ENCODE measurements at regions not wholly inside any gene's neighbourhood (a gene's known extent, or its start where the extent isn't known, plus 50 kb on each side); places are given as distances from the start of the nearest gene placed in this dataset.

- POLR2A ChIA-PET = no interaction called here
- Histone ChIP-seq H3K27ac (ENCODE audit: insufficient read depth, low read depth, low read length) (no peak overlapping the region), H4K20me1 (replicated peaks; ENCODE audit: control insufficient read depth, extremely low read depth, insufficient read depth, low read length) (no peaks in the 10 kb centered on the region), H3K36me3 (ENCODE audit: control insufficient read depth in 2 of 2, extremely low read depth in 1 of 2, insufficient read depth in 2 of 2, low read length in 2 of 2) (no peaks in the 10 kb centered on the region), H3K27me3 (ENCODE audit: control insufficient read depth in 2 of 2, insufficient read depth in 2 of 2, low read length in 2 of 2) (no peaks in the 10 kb centered on the region), H3K4me1 (ENCODE audit: control insufficient read depth, extremely low read depth, insufficient read depth, low read length) (no peaks in the 10 kb centered on the region), H3K4me2 (ENCODE audit: insufficient read depth, low read length) (no peak overlapping the region), H3K79me2 (ENCODE audit: control insufficient read depth, insufficient read depth, low read length) (no peaks in the 10 kb centered on the region), H3K9me3 (replicated peaks; ENCODE audit: control insufficient read depth, insufficient read depth, low read length) (no peaks in the 10 kb centered on the region), H2AFZ (ENCODE audit: low read depth, low read length) (no peak overlapping the region), H3K9me1 (replicated peaks; ENCODE audit: control insufficient read depth, extremely low read depth, insufficient read depth, low read length) (no peaks in the 10 kb centered on the region), H3K4me3 (replicated peaks in 1 of 3; ENCODE audit: insufficient read depth in 1 of 3, low read depth in 1 of 3, low read length in 3 of 3) (no peak overlapping the region), H3K9ac (replicated peaks; ENCODE audit: extremely low read depth, insufficient read depth, low read length) (no peak overlapping the region)
- no peak for TF ChIP-seq MAX (IDR thresholded peaks at IDR 0.05; ENCODE audit: insufficient read depth, insufficient read length)
- TF ChIP-seq CTCF (IDR thresholded peaks at IDR 0.05; ENCODE audit: extremely low read depth in 1 of 2, insufficient read depth in 1 of 2, low read depth in 1 of 2, low read length in 2 of 2) = no peak
- no peak for TF ChIP-seq JUN (IDR thresholded peaks at IDR 0.05; ENCODE audit: borderline replicate concordance, insufficient read depth, insufficient read length, low read depth)
- TF ChIP-seq MYC (IDR thresholded peaks at IDR 0.05; ENCODE audit: low read depth, low read length) = no peak
- no peak for TF ChIP-seq GATA2 (IDR thresholded peaks at IDR 0.05; ENCODE audit: insufficient read depth, insufficient read length, low read depth, low read length)
- TF ChIP-seq POLR2A (IDR thresholded peaks at IDR 0.05; ENCODE audit: low read depth, low read length) = no peak
- TF ChIP-seq FOS (IDR thresholded peaks at IDR 0.05; ENCODE audit: borderline replicate concordance, insufficient read depth, low read length) = no peak
- TF ChIP-seq POLR2AphosphoS5 (IDR thresholded peaks at IDR 0.05; ENCODE audit: insufficient read depth, low read depth, low read length) = no peak
- no peak for TF ChIP-seq EZH2 (IDR thresholded peaks at IDR 0.05; ENCODE audit: borderline replicate concordance, low read depth, low read length, severe bottlenecking)
- intact Hi-C loops (cut with micrococcal nuclease) = no loop called here
- no TSS peak for BruUV-seq (replicated peaks)
- dilution Hi-C loops (cut with MboI; ENCODE audit: extremely low pct_ligation_motif_present, low sequenced_read_pairs) = no loop called here
- CTCF ChIA-PET = no interaction called here
- no peak for FAIRE-seq
- DNase-seq (ENCODE audit: low read depth, low spot score) = no peak
Observed at GRCh38 chr4:1509366-1509765, 103.1 kb upstream of the NKX1-1 start.

Measured in endothelial cell of umbilical vein (primary cell).